GM18867 (cell line): ENCODE measurements at regions not wholly inside any gene's neighbourhood (a gene's known extent, or its start where the extent isn't known, plus 50 kb on each side); places are given as distances from the start of the nearest gene placed in this dataset.
"Not testable (repeated sequence)": the region's sequence is repeated elsewhere in the genome, so short reads cannot be mapped to it uniquely, and the experiment has no call there.

Experiments used
- ATAC-seq: cut with Tn5 transposase; IDR thresholded peaks from one replicate; pipeline ENCODE4 v1.9.1; 2021; ENCODE audit warnings: mild to moderate bottlenecking, moderate library complexity; ENCODE audit not compliant: unreplicated experiment

- ATAC-seq, result no peak
Measured at GRCh38 chr4:38462367-38463055, 201.5 kb upstream of the KLF3 start.

- no peak for ATAC-seq
Measured at GRCh38 chr4:38463268-38463958, 200.6 kb upstream of the KLF3 start.

DNA sequence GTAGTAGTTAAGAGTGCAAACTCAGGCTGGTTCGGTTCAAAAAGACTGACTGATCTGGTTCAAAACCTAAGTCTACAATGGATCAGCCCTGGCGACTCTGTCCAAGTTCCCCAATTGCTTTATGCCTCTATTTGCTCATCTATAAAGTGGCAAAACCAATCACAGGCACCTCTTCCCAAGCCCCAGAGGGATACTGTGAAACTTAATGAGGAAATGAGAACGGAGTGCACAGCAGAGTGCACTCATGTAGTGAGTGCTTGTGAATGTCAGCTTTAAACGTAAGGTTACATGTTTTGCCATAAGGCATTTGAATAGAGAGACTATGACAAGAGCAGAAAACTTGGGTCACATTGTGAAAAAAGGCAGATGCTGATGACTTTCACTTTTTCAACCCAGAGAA is 199.7 kb upstream of the KLF3 start:
- no peak for ATAC-seq

DNA sequence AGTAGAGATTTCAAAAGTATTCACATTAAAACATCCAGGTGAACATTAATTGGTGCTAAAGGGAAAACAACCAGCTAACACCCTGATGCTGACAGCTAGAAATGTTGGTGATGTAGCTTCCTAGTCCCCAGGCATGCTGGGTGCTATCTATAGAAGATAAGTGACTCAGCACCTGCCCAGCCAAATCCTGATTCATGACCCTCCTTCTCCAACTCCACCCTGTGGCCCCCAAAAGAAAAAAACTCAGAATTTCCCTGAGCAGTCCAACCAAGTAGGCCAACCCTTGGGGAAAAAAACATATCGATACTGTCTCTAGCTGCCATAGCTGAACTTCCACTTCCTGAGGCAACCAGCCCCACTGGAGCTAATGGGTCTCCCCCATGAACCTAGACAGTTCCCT is 197.6 kb upstream of the KLF3 start:
- no peak for ATAC-seq

DNA sequence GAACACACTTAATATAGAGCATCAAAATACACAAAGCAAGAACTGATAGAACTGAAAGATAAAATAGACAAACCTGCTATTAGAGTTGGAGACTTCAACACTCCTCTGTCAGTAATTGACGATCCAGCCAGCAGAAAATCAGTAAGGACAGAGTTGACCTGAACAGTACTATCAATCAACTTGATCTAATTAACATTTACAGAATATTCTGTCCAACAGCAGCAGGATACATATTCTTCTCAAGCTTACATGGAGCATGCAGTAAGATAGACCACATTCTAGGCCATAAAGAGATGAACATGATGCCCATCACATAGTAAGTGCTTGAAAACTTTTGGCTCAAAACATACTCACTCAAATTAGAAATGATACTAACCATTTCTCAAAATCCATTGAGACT is 196.7 kb upstream of the KLF3 start:
- ATAC-seq, result no peak

DNA sequence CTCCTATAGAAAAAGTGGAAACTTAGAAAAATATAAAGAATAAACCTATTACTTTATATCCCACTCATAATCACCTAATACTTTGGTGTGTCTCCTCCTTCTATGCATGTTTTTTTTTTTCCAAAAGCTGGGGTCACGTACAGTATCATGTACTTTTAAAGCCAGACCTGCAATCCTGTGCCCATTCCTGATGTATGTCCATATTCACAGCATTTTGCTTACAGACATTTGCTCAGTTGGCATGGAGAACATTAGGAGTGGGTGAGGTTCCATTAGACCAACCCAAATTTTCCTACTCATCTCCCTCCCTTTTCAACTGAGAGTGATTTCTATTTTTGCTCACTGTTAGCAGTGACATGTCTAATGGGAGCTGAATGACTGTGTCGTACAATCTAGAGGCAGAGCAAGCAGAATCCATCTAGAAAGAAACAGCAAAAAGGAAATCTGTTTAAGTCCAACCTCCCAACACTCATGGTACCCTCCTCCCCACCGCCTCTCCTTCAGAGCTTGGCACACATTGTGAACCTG is 195.6 kb upstream of the KLF3 start:
- ATAC-seq, result no peak

DNA sequence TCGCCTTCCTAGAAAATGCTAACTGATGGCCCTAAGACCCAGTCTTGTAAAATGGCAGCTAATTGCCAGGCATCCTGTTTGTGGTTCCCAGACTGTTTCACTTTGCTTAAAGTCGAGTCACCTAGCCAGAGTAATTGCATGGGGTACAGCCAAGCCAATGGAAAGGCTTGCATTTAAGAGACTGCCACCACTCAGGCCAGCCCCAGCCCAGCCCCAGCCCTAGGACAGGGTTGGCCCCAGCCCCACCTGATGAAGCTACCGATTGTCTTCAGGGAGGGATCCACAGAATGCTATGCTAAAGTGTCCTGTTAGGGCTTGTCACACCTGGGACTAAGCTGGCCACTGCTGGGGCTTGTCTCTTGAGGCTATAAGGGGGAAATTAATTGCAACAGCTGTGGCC is 194.6 kb upstream of the KLF3 start:
- ATAC-seq, result no peak

GRCh38 chr4:38470735-38471262 is 193.2 kb upstream of the KLF3 start:
- ATAC-seq, result no peak

DNA sequence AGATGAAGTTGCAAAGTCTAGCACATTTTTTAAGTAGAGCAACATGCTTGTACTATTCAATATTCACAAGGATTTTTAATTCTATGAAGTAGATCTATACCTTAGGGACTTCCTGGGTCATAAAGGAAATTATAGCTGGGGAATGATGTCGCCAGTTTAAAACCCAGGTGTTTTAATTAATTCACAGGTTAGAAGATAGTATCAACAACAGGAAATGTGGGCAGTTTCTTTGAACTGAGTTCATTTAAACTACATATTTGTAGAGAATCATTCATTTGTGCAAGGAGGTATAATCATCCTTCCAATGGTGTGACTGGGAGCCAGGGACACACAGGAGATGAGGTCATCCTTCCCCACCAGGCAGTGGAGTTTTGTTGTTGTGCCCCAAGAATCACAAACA is 181.3 kb upstream of the KLF3 start:
- no peak for ATAC-seq

GRCh38 chr4:38483628-38484027 is 180.4 kb upstream of the KLF3 start:
- not testable (repeated sequence) for ATAC-seq

DNA sequence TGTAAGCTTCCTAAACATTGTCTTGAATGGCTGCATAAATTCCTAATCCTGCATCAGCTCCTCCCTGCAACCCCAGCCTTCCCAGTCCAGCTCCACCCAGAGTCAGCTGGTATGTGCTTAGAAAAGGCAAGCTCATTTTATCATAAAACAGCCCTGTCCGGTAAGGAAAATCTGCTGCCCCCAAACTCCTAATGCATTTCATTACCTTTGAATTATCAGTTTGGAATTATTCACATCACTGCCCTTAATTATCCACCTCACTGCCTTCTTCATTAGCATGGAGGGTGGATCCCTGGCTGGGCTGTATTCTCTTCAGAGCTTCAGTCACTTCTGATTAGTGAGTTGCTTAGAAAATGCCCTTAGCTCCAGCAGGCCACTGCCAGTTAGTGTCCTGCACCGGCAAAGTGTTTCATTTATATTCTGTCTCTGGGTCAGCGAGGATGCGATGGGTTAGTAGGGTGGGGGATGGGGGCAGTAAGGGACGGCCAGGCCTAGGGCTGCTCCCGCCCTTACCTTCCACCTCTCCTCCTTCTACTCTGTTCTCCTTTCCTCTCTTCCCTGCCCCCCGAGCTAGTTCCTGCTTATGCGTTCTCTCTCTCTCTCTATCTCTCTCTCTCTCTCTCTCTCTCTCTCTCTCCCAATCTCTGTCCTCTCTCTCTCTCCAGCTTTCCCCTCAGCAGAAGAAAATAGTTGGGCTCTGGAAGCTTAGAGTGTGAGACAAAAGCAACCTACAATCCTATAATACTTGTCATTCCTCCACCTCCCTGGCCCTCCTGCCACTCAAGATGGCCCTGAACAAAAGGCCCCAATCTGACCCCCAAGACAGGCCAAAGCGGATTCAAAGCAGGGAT is 174.8 kb upstream of the KLF3 start:
- no peak for ATAC-seq

DNA sequence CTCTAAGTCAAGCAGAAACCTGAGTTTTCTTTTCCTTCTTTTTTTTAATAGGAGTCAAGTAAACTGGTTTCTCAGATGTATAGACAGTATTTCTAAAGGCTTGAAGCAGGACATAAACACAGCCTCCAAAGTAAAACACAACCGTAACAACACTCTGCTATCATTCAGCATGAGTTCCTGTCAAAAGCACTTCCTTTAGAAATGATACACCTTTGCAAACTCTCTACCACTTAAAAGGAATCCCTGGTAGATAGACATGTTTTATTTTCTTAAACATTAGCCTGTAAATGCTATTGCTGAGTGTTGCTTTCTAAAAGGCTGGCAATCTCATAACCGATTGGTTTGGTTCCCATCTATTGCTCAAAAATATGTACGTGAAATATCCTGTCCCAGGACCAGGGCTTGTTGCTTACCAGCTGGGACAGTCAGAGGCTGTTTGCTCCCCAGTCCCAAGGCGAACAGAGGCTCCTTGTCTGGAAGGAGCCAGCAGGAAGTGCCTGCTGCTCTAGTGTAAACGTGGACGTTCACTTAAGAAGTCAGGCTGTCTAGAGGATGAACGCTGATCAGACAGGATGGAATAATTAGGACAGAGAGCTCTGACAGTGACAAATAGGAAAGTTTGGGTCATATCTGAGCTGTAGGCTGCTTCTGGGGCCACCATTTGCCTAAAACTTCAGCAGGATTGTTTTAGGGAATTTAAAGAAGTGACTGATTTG is 173.9 kb upstream of the KLF3 start:
- no peak for ATAC-seq

DNA sequence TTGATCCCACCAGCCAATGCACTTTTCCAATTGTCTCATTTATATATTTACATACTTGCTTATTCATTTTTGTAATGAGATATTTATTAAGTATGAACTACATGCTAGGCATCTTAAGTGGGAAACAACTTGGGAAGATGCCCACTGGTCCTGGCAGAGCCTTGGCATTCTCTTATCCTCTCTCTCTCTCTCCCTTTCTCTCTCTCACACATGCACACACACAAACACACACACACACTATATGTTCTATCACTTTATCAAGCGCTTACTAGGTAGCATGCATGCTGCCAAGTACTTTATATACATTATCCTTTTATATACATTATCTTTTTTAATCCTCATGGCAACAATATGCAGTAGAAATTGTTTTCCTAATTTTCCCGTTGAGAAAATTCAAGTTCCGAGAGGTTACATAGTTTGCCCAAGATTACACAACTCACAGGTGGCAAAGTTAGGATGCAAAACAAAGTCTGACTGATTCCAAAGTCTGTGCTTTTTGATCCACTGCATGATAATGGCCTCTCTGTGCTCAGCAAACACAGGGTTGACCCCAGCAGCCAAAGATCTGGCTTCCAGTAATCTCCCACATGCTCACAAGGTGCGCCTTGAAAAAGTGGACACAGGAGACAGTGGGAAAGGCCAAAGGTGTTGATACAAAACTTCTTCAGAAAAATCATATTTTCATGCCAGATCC is 173.1 kb upstream of the KLF3 start:
- no peak for ATAC-seq

DNA sequence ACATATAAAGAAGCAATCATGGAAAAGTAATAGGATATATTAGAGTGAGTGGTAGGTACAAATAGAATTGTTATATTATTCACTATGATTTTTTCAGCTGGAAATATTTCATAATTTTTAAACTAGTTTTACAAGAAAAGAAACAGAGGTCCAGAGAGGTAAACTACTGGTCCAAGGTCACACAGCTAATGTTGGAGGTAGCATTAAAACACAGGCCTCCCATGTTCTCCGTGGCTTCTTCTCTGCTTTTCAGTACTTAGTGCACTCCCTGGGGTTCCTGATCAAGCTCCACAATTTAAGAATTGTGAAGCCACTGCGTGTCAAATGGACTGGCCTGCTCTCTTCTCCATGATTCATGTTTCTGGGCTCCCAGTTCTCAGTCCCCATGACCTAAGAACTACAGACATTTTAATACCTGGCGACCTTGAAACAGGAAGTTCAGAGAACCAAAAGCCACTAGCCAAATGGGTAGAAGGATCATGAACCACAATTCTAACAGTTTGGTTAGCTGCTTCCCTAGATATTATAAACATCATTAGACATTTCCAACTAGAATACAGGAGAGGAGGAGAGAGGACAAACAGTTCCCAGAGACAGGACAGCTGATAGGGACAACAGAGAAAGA is 172.0 kb upstream of the KLF3 start:
- no peak for ATAC-seq

DNA sequence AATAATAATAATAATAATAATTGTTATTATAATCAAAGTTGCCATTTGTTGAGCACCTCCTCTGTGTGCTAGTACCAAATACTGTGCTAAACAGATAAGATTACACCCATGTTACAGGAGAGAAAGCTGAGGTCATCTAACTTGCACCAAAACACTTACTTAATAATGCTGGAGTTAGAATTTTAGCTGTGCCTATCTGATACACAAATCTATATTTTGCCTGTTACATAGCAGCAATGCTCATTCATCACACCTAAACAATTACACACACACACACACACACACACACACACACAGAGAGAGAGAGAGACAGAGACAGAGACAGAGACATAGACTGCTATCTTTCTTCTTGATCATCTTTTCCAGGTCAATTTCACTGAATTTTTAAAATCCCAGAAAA is 170.9 kb upstream of the KLF3 start:
- no peak for ATAC-seq

DNA sequence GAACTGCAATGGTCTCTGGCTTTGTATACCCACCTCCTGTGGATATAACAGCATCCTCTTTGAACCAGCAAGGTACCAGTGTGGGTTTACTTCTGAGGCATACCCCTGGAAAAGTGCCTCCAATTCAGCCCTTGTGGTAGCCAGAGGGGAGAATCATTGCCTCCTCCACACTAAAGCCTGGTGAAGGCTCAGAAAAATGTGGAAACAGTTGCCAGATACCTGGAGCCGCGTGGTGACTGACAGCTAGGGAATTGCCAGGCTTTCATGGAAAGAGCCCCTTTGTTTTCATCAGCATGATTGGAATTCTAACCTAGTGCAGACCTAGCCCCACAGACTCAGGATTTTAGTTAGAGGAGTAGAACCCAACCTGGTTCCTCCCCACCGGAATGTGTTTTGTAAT is 168.6 kb upstream of the KLF3 start:
- ATAC-seq, result no peak

DNA sequence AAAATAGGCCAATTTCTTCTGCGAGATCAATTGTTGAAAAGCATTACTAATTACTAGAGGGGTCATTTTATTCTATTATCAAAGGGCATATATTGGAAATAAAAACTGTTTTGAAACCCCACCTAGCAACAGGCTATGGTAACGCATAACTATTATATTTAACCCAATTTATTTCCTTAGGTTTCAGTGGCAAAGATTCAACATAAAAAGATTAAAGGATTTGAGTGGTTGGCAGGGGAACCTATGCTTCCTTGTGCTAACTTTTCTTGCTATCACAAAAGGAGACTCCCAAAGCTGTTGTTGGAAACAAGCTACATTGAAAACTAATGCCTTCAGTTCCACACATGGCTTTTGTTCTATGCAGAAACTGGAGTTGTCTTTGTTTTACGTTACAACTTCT is 166.9 kb upstream of the KLF3 start:
- no peak for ATAC-seq

DNA sequence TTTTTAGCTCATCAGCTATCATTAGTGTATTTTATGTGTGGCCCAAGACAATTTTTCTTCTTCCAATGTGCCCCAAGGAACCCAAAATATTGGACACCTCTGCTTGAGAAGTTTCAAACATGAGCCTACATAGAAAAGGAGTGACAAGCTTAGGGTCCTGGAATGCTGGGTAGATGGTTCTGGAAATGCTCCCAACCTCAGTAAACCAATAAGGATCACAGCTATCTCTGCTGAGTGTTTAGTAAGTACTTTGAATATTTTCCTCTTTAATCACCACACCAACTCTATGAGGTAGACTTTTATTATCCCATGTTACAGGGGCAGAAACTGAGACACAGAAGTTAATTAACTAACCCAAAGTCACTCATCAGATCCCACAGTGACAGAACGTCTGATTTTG is 164.9 kb upstream of the KLF3 start:
- no peak for ATAC-seq

DNA sequence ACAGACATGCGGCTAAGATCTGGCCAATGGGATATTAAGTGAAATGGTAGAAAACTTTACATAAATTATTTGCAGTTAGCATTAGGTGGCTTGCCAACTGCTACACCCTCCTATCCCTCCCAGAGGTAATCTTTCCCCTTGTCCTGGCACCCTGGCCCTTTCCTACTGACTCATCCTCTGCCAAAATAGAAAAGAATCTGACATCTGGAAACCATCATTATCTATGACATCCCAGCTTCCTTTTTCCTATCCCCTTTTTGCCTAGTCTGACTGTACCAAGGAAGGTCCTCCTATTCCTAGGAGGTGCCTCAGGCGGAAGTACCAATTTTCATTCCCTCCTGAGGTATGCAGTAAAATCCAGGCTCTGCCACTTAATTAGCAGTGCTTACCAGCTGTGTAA is 163.6 kb upstream of the KLF3 start:
- ATAC-seq, result no peak

DNA sequence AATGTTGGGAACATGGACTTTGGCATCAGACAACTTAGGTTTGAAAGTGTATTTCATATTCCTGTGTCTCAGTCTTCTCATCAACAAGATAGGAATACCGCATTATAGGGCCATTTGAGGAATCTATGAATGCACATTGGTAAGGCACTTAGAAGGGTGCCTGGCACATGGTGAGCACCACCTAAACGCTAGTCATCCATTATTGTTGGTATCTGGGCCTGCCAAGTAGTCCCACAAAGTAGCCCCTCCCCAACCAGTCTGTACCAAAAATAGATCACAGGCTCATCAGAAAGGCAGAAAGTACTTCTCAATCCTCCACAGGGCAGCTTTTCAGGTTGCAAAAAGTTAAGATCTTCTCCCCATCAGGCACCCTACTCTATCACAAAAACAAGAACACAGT is 162.3 kb upstream of the KLF3 start:
- no peak for ATAC-seq
